HepG2 (cell line): ENCODE measurements at regions not wholly inside any gene's neighbourhood (a gene's known extent, or its start where the extent isn't known, plus 50 kb on each side); places are given as distances from the start of the nearest gene placed in this dataset.

ENCODE experiments used
- TF ChIP-seq, protein P1 (sequence below): sonication (generic); formaldehyde crosslinking; IDR thresholded peaks from one replicate; pipeline ENCODE4 v1.5.1; 2020; ENCODE audit warnings: mild to moderate bottlenecking, missing genetic modification reagents; ENCODE audit errors: not compliant biosample characterization
- TF ChIP-seq, protein P2 (sequence below): IDR thresholded peaks from 2 replicates; pipeline ENCODE4 v1.4.0; 2020; ENCODE audit warnings: mild to moderate bottlenecking, missing genetic modification reagents
- TF ChIP-seq, protein P3 (sequence below): sonication (generic); formaldehyde crosslinking; IDR thresholded peaks from 2 replicates; pipeline ENCODE4 v1.4.0; 2020; ENCODE audit warnings: mild to moderate bottlenecking, missing genetic modification reagents
- TF ChIP-seq, protein P4 (sequence below): sonication (generic); formaldehyde crosslinking; IDR thresholded peaks from 2 replicates; pipeline ENCODE4 v1.5.1; 2020; ENCODE audit warnings: mild to moderate bottlenecking, missing genetic modification reagents, borderline replicate concordance

DNA sequence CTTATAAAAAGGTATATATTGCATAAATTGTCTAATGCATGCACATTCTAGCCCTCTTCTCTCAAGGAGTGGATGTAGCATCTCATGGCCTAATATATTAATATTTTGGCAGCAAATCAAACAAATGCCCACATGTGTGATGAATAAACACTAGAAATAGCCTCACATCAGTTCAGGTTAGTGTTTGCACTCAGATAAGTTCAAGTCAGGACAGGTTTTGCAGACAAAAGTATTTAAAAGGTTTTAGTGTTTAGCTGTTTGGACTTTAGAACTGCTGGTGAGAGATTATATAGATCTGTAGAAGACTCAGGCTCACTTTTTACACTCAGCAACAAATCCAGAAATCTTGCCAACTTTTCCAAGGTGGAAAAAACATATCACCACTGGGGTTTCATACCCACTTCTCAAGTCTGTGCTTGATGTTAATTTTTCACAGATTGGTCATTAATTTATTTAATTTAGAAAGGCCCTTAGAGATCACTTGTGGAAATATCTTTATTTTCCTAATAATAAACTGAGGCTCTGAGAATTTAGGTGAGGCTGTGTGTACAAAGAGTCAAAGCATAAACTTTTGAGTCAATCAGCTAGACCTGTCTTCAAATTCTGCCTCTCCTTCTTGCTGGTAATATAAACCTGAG lies 362.6 kb downstream of the GASK1B start (continued):
- TF ChIP-seq, protein P1, sequence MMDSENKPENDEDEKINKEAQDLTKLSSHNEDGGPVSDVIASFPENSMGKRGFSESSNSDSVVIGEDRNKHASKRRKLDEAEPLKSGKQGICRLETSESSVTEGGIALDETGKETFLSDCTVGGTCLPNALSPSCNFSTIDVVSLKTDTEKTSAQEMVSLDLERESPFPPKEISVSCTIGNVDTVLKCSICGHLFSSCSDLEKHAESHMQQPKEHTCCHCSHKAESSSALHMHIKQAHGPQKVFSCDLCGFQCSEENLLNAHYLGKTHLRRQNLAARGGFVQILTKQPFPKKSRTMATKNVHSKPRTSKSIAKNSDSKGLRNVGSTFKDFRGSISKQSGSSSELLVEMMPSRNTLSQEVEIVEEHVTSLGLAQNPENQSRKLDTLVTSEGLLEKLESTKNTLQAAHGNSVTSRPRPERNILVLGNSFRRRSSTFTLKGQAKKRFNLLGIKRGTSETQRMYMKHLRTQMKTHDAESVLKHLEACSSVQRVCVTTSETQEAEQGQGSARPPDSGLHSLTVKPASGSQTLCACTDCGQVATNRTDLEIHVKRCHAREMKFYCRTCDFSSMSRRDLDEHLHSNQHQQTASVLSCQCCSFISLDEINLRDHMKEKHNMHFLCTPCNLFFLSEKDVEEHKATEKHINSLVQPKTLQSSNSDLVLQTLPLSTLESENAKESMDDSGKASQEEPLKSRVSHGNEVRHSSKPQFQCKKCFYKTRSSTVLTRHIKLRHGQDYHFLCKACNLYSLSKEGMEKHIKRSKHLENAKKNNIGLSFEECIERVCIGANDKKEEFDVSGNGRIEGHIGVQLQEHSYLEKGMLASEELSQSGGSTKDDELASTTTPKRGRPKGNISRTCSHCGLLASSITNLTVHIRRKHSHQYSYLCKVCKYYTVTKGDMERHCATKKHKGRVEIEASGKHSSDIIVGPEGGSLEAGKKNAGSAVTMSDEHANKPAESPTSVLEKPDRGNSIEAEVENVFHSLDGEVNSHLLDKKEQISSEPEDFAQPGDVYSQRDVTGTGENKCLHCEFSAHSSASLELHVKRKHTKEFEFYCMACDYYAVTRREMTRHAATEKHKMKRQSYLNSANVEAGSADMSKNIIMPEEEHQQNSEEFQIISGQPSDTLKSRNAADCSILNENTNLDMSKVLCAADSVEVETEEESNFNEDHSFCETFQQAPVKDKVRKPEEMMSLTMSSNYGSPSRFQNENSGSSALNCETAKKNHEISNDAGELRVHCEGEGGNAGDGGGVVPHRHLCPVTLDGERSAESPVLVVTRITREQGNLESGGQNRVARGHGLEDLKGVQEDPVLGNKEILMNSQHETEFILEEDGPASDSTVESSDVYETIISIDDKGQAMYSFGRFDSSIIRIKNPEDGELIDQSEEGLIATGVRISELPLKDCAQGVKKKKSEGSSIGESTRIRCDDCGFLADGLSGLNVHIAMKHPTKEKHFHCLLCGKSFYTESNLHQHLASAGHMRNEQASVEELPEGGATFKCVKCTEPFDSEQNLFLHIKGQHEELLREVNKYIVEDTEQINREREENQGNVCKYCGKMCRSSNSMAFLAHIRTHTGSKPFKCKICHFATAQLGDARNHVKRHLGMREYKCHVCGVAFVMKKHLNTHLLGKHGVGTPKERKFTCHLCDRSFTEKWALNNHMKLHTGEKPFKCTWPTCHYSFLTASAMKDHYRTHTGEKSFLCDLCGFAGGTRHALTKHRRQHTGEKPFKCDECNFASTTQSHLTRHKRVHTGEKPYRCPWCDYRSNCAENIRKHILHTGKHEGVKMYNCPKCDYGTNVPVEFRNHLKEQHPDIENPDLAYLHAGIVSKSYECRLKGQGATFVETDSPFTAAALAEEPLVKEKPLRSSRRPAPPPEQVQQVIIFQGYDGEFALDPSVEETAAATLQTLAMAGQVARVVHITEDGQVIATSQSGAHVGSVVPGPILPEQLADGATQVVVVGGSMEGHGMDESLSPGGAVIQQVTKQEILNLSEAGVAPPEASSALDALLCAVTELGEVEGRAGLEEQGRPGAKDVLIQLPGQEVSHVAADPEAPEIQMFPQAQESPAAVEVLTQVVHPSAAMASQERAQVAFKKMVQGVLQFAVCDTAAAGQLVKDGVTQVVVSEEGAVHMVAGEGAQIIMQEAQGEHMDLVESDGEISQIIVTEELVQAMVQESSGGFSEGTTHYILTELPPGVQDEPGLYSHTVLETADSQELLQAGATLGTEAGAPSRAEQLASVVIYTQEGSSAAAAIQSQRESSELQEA (CRISPR knock-in tag), result no peak
- TF ChIP-seq, protein P2, sequence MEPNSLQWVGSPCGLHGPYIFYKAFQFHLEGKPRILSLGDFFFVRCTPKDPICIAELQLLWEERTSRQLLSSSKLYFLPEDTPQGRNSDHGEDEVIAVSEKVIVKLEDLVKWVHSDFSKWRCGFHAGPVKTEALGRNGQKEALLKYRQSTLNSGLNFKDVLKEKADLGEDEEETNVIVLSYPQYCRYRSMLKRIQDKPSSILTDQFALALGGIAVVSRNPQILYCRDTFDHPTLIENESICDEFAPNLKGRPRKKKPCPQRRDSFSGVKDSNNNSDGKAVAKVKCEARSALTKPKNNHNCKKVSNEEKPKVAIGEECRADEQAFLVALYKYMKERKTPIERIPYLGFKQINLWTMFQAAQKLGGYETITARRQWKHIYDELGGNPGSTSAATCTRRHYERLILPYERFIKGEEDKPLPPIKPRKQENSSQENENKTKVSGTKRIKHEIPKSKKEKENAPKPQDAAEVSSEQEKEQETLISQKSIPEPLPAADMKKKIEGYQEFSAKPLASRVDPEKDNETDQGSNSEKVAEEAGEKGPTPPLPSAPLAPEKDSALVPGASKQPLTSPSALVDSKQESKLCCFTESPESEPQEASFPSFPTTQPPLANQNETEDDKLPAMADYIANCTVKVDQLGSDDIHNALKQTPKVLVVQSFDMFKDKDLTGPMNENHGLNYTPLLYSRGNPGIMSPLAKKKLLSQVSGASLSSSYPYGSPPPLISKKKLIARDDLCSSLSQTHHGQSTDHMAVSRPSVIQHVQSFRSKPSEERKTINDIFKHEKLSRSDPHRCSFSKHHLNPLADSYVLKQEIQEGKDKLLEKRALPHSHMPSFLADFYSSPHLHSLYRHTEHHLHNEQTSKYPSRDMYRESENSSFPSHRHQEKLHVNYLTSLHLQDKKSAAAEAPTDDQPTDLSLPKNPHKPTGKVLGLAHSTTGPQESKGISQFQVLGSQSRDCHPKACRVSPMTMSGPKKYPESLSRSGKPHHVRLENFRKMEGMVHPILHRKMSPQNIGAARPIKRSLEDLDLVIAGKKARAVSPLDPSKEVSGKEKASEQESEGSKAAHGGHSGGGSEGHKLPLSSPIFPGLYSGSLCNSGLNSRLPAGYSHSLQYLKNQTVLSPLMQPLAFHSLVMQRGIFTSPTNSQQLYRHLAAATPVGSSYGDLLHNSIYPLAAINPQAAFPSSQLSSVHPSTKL, result peak; percentile 86
- TF ChIP-seq, protein P3, sequence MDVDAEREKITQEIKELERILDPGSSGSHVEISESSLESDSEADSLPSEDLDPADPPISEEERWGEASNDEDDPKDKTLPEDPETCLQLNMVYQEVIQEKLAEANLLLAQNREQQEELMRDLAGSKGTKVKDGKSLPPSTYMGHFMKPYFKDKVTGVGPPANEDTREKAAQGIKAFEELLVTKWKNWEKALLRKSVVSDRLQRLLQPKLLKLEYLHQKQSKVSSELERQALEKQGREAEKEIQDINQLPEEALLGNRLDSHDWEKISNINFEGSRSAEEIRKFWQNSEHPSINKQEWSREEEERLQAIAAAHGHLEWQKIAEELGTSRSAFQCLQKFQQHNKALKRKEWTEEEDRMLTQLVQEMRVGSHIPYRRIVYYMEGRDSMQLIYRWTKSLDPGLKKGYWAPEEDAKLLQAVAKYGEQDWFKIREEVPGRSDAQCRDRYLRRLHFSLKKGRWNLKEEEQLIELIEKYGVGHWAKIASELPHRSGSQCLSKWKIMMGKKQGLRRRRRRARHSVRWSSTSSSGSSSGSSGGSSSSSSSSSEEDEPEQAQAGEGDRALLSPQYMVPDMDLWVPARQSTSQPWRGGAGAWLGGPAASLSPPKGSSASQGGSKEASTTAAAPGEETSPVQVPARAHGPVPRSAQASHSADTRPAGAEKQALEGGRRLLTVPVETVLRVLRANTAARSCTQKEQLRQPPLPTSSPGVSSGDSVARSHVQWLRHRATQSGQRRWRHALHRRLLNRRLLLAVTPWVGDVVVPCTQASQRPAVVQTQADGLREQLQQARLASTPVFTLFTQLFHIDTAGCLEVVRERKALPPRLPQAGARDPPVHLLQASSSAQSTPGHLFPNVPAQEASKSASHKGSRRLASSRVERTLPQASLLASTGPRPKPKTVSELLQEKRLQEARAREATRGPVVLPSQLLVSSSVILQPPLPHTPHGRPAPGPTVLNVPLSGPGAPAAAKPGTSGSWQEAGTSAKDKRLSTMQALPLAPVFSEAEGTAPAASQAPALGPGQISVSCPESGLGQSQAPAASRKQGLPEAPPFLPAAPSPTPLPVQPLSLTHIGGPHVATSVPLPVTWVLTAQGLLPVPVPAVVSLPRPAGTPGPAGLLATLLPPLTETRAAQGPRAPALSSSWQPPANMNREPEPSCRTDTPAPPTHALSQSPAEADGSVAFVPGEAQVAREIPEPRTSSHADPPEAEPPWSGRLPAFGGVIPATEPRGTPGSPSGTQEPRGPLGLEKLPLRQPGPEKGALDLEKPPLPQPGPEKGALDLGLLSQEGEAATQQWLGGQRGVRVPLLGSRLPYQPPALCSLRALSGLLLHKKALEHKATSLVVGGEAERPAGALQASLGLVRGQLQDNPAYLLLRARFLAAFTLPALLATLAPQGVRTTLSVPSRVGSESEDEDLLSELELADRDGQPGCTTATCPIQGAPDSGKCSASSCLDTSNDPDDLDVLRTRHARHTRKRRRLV (CRISPR knock-in tag), result no peak
- TF ChIP-seq, protein P4, sequence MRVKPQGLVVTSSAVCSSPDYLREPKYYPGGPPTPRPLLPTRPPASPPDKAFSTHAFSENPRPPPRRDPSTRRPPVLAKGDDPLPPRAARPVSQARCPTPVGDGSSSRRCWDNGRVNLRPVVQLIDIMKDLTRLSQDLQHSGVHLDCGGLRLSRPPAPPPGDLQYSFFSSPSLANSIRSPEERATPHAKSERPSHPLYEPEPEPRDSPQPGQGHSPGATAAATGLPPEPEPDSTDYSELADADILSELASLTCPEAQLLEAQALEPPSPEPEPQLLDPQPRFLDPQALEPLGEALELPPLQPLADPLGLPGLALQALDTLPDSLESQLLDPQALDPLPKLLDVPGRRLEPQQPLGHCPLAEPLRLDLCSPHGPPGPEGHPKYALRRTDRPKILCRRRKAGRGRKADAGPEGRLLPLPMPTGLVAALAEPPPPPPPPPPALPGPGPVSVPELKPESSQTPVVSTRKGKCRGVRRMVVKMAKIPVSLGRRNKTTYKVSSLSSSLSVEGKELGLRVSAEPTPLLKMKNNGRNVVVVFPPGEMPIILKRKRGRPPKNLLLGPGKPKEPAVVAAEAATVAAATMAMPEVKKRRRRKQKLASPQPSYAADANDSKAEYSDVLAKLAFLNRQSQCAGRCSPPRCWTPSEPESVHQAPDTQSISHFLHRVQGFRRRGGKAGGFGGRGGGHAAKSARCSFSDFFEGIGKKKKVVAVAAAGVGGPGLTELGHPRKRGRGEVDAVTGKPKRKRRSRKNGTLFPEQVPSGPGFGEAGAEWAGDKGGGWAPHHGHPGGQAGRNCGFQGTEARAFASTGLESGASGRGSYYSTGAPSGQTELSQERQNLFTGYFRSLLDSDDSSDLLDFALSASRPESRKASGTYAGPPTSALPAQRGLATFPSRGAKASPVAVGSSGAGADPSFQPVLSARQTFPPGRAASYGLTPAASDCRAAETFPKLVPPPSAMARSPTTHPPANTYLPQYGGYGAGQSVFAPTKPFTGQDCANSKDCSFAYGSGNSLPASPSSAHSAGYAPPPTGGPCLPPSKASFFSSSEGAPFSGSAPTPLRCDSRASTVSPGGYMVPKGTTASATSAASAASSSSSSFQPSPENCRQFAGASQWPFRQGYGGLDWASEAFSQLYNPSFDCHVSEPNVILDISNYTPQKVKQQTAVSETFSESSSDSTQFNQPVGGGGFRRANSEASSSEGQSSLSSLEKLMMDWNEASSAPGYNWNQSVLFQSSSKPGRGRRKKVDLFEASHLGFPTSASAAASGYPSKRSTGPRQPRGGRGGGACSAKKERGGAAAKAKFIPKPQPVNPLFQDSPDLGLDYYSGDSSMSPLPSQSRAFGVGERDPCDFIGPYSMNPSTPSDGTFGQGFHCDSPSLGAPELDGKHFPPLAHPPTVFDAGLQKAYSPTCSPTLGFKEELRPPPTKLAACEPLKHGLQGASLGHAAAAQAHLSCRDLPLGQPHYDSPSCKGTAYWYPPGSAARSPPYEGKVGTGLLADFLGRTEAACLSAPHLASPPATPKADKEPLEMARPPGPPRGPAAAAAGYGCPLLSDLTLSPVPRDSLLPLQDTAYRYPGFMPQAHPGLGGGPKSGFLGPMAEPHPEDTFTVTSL (CRISPR knock-in tag), result peak; percentile 90; the same call in 1 of the 2 replicates
